ENCODE measurements at regions not wholly inside any gene's neighbourhood (a gene's known extent, or its start where the extent isn't known, plus 50 kb on each side); places are given as distances from the start of the nearest gene placed in this dataset.

DNA sequence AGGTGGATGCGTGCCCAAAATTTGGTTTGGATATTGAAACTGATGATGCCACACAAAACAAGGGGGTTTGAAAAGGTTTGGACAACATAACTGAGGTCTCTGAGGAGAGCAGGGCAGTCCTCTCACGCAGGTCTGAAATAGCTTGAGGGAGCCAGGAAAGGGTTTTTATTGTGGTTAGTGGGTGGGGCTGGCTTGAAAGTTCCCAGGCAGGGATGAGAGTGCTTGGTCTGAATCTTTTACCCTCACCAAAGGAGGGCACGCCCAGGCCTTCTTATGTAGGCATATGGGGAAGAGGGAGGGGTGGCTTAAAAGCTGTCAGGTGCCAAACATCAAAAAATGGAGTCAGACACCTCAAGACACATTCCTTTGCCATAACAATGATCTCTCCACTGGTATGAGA, 493.1 kb upstream of the CCDC196 start:
- DNase-seq (ENCODE audit: extremely low spot score) = no peak
- POLR2A ChIA-PET = no interaction called here
- CTCF ChIA-PET = interaction anchor here (1.3 kb wide), 2 partner anchors 10 to 38 kb away, joined by 3 to 6 read pairs; no protein-coding TSS in a partner anchor
- TF ChIP-seq, protein P1, sequence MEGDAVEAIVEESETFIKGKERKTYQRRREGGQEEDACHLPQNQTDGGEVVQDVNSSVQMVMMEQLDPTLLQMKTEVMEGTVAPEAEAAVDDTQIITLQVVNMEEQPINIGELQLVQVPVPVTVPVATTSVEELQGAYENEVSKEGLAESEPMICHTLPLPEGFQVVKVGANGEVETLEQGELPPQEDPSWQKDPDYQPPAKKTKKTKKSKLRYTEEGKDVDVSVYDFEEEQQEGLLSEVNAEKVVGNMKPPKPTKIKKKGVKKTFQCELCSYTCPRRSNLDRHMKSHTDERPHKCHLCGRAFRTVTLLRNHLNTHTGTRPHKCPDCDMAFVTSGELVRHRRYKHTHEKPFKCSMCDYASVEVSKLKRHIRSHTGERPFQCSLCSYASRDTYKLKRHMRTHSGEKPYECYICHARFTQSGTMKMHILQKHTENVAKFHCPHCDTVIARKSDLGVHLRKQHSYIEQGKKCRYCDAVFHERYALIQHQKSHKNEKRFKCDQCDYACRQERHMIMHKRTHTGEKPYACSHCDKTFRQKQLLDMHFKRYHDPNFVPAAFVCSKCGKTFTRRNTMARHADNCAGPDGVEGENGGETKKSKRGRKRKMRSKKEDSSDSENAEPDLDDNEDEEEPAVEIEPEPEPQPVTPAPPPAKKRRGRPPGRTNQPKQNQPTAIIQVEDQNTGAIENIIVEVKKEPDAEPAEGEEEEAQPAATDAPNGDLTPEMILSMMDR (IDR thresholded peaks at IDR 0.05; ENCODE audit: control extremely low read depth, extremely low read depth, low read depth, missing control alignments) = no peak

GRCh38 chr14:65993996-65994395, 492.2 kb upstream of the CCDC196 start:
- ChIA-PET CTCF (interaction anchor here (1.3 kb wide), 1 partner anchor 39 kb away, joined by 3 read pairs; no protein-coding TSS in a partner anchor), POLR2A (no interaction called here)
- TF ChIP-seq, protein P1 (IDR thresholded peaks at IDR 0.05; ENCODE audit: control extremely low read depth, extremely low read depth, low read depth, missing control alignments) = no peak
- no peak for DNase-seq (ENCODE audit: extremely low spot score)

DNA sequence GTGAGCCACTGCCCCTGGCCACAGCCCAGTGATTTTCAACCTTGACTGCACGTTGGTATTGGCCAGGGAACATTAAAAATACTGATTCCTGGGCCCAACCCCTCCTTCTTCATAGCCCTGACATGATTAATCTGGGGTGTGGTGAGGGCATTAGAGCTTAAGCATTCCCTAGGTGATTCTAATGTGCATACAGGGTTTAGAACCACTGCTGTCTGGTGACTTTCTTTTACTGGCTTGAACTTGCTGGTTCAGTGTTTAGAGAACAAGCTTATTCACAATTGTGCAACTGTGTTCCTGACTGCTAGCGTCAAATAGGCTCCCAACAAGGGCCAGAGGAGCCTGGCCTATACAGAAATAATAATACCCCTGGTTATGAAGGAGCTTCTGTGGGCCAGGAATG, 488.8 kb upstream of the CCDC196 start:
- DNase-seq (ENCODE audit: extremely low spot score) = no peak
- ChIA-PET POLR2A (no interaction called here), CTCF (no interaction called here)
- TF ChIP-seq, protein P1 (IDR thresholded peaks at IDR 0.05; ENCODE audit: control extremely low read depth, extremely low read depth, low read depth, missing control alignments) = no peak

GRCh38 chr14:65999865-66000264, 486.3 kb upstream of the CCDC196 start:
- TF ChIP-seq, protein P1 (IDR thresholded peaks at IDR 0.05; ENCODE audit: control extremely low read depth, extremely low read depth, low read depth, missing control alignments) = no peak
- CTCF ChIA-PET = no interaction called here
- DNase-seq (ENCODE audit: extremely low spot score) = no peak
- POLR2A ChIA-PET = no interaction called here

DNA sequence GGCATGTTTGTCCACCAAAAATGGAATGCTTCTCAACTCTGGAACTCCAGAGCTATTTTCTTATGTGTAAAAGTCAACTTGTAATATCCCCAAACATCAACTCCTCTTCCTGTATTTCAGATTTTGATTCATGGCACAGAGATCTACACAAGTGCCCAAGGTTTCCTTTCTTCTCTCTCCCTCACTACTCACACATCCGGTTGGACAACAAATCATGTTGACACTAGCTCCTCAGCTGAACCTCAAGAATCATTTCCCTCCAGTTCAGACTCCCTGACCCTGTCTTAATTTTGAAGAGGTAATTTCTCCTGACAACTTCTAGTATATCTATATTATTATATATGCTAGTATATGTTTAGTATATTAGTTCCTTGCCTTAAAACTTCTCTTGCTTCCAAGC, 485.4 kb upstream of the CCDC196 start:
- CTCF ChIA-PET = no interaction called here
- no peak for DNase-seq (ENCODE audit: extremely low spot score)
- POLR2A ChIA-PET = no interaction called here

GRCh38 chr14:66001356-66001755, 484.8 kb upstream of the CCDC196 start:
- ChIA-PET POLR2A (no interaction called here), CTCF (no interaction called here)
- TF ChIP-seq, protein P1 (IDR thresholded peaks at IDR 0.05; ENCODE audit: control extremely low read depth, extremely low read depth, low read depth, missing control alignments) = no peak
- no peak for DNase-seq (ENCODE audit: extremely low spot score)

More for the DNA sequence above, 485.4 kb upstream of the CCDC196 start:
- TF ChIP-seq, protein P1 (IDR thresholded peaks at IDR 0.05; ENCODE audit: control extremely low read depth, extremely low read depth, low read depth, missing control alignments) = no peak
